Activated T-helper 1 cell treated with anti-CD3 and anti-CD28 coated beads, Interleukin-12 subunit alpha, Interleukin-12 subunit beta, Interleukin-2, Interleukin-4 antibody, amounts not matched to agents 30 ng/mL and 10 ng/mL and 1 ng/mL, durations not matched to agents 14 hours and 24 hours and 36 hours (primary cell): ENCODE measurements at regions not wholly inside any gene's neighbourhood (a gene's known extent, or its start where the extent isn't known, plus 50 kb on each side); places are given as distances from the start of the nearest gene placed in this dataset.

Source experiments
- DNase-seq: peaks from one replicate; pipeline ENCODE4 v3.0.0; 2021; ENCODE audit warnings: low spot score
- H3K27ac Mint-ChIP-seq: one replicate; pipeline ENCODE4 v1.8.0; 2021; ENCODE audit warnings: mild to moderate bottlenecking, mixed read lengths
- H3K27me3 Mint-ChIP-seq: one replicate; pipeline ENCODE4 v1.8.0; 2022; ENCODE audit warnings: mild to moderate bottlenecking, moderate library complexity, mixed read lengths; ENCODE audit not compliant: insufficient read depth
- H3K36me3 Mint-ChIP-seq: one replicate; pipeline ENCODE4 v1.8.0; 2021; ENCODE audit warnings: low read depth, mixed read lengths
- H3K4me1 Mint-ChIP-seq: one replicate; pipeline ENCODE4 v1.8.0; 2021; ENCODE audit warnings: low read depth, mixed read lengths
- H3K4me3 Mint-ChIP-seq: one replicate; pipeline ENCODE4 v1.8.0; 2021; ENCODE audit warnings: mild to moderate bottlenecking, moderate library complexity, mixed read lengths
- H3K9me3 Mint-ChIP-seq: one replicate; pipeline ENCODE4 v1.8.0; 2021; ENCODE audit warnings: mixed read lengths
- intact Hi-C: fragments of 100-400 bp; cut with micrococcal nuclease; formaldehyde crosslinking; loops from one replicate; pipeline ENCODE4 v1.15.1; 2024

GRCh38 chr17:77654296-77654695 lies 304.2 kb upstream of the TNRC6C start:
- H3K27ac Mint-ChIP-seq: no peak overlapping the region
- H3K36me3 Mint-ChIP-seq: no peaks in the 10 kb centered on the region
- intact Hi-C loops: no loop called here
- no peak overlapping the region for H3K4me3 Mint-ChIP-seq
- no peak for DNase-seq
- H3K9me3 Mint-ChIP-seq: no peaks in the 10 kb centered on the region
- H3K27me3 Mint-ChIP-seq: peaks cover 16% of the 10 kb centered on the region
- H3K4me1 Mint-ChIP-seq: peaks cover 3% of the 10 kb centered on the region

GRCh38 chr17:77654850-77655249 lies 303.7 kb upstream of the TNRC6C start:
- H3K27ac Mint-ChIP-seq: no peak overlapping the region
- intact Hi-C loops: no loop called here
- no peaks in the 10 kb centered on the region for H3K9me3 Mint-ChIP-seq
- no peaks in the 10 kb centered on the region for H3K36me3 Mint-ChIP-seq
- H3K27me3 Mint-ChIP-seq: peaks cover 16% of the 10 kb centered on the region
- DNase-seq: no peak
- no peaks in the 10 kb centered on the region for H3K4me1 Mint-ChIP-seq
- H3K4me3 Mint-ChIP-seq: no peak overlapping the region

GRCh38 chr17:77656054-77656453 lies 302.4 kb upstream of the TNRC6C start:
- no peaks in the 10 kb centered on the region for H3K9me3 Mint-ChIP-seq
- H3K36me3 Mint-ChIP-seq: no peaks in the 10 kb centered on the region
- intact Hi-C loops: no loop called here
- no peak for DNase-seq
- no peaks in the 10 kb centered on the region for H3K4me1 Mint-ChIP-seq
- H3K27ac Mint-ChIP-seq: no peak overlapping the region
- peaks cover 22% of the 10 kb centered on the region for H3K27me3 Mint-ChIP-seq
- no peak overlapping the region for H3K4me3 Mint-ChIP-seq

GRCh38 chr17:77657839-77658238 lies 300.7 kb upstream of the TNRC6C start:
- H3K9me3 Mint-ChIP-seq: no peaks in the 10 kb centered on the region
- H3K36me3 Mint-ChIP-seq: no peaks in the 10 kb centered on the region
- intact Hi-C loops: no loop called here
- no peak overlapping the region for H3K27ac Mint-ChIP-seq
- H3K4me3 Mint-ChIP-seq: no peak overlapping the region
- peaks cover 22% of the 10 kb centered on the region for H3K27me3 Mint-ChIP-seq
- no peak for DNase-seq
- no peaks in the 10 kb centered on the region for H3K4me1 Mint-ChIP-seq

- Mint-ChIP-seq H3K36me3 (no peaks in the 10 kb centered on the region), H3K4me1 (no peaks in the 10 kb centered on the region), H3K27ac (no peak overlapping the region), H3K9me3 (no peaks in the 10 kb centered on the region), H3K4me3 (no peak overlapping the region), H3K27me3 (peaks cover 20% of the 10 kb centered on the region)
- DNase-seq: no peak
- intact Hi-C loops: loop anchor here (10.0 kb wide), 1 partner anchor 1686 kb away; the partner anchor contains the start of genes ACOX1 and TEN1
These were observed 298.0 kb upstream of the TNRC6C start for GRCh38 chr17:77660524-77660923.

GRCh38 chr17:77662833-77663232 lies 295.7 kb upstream of the TNRC6C start:
- Mint-ChIP-seq H3K4me3 (no peak overlapping the region), H3K9me3 (peaks cover 5% of the 10 kb centered on the region), H3K27ac (no peak overlapping the region), H3K36me3 (peaks cover 5% of the 10 kb centered on the region), H3K4me1 (peaks cover 22% of the 10 kb centered on the region), H3K27me3 (peaks cover 12% of the 10 kb centered on the region)
- no peak for DNase-seq
- intact Hi-C loops: loop anchor here (10.0 kb wide), 1 partner anchor 1688 kb away; the partner anchor contains the start of genes ACOX1 and TEN1

- intact Hi-C loops: loop anchor here (10.0 kb wide), 1 partner anchor 1689 kb away; the partner anchor contains the start of genes ACOX1 and TEN1
- Mint-ChIP-seq H3K36me3 (peaks cover 14% of the 10 kb centered on the region), H3K4me3 (no peak overlapping the region), H3K9me3 (peaks cover 16% of the 10 kb centered on the region), H3K27me3 (peaks cover 5% of the 10 kb centered on the region), H3K27ac (no peak overlapping the region), H3K4me1 (peaks cover 31% of the 10 kb centered on the region)
- DNase-seq: no peak
These were observed 294.3 kb upstream of the TNRC6C start for GRCh38 chr17:77664097-77664729.

GRCh38 chr17:77665833-77666232 lies 292.7 kb upstream of the TNRC6C start:
- DNase-seq: no peak
- Mint-ChIP-seq H3K27ac (peak overlapping the region; percentile 97), H3K36me3 (peaks cover 22% of the 10 kb centered on the region), H3K4me1 (peaks cover 33% of the 10 kb centered on the region), H3K27me3 (no peaks in the 10 kb centered on the region), H3K4me3 (peak overlapping the region; percentile 88), H3K9me3 (peaks cover 20% of the 10 kb centered on the region)
- intact Hi-C loops: loop anchor here (1.0 to 10.0 kb wide), 5 partner anchors 21 to 1691 kb away; partner anchors contain the start of genes ACOX1 and TEN1

- peaks cover 20% of the 10 kb centered on the region for H3K9me3 Mint-ChIP-seq
- H3K27ac Mint-ChIP-seq: peak overlapping the region; percentile 97
- H3K27me3 Mint-ChIP-seq: no peaks in the 10 kb centered on the region
- H3K4me1 Mint-ChIP-seq: peaks cover 35% of the 10 kb centered on the region
- peak overlapping the region; percentile 88 for H3K4me3 Mint-ChIP-seq
- peak; percentile 6 for DNase-seq
- intact Hi-C loops: loop anchor here (1.0 to 10.0 kb wide), 5 partner anchors 21 to 1692 kb away; partner anchors contain the start of genes ACOX1 and TEN1
- peaks cover 25% of the 10 kb centered on the region for H3K36me3 Mint-ChIP-seq
These were observed 292.0 kb upstream of the TNRC6C start for GRCh38 chr17:77666462-77666861.

- Mint-ChIP-seq H3K27me3 (no peaks in the 10 kb centered on the region), H3K4me1 (peaks cover 35% of the 10 kb centered on the region), H3K4me3 (peak overlapping the region; percentile 88), H3K27ac (peak overlapping the region; percentile 97), H3K36me3 (peaks cover 30% of the 10 kb centered on the region), H3K9me3 (peaks cover 20% of the 10 kb centered on the region)
- intact Hi-C loops: loop anchor here (1.0 to 10.0 kb wide), 7 partner anchors 22 to 1692 kb away; partner anchors contain the start of genes ACOX1, TEN1 and TNRC6C
- peak; percentile 77 for DNase-seq
These were observed 291.6 kb upstream of the TNRC6C start for GRCh38 chr17:77666881-77667395.

- Mint-ChIP-seq H3K27me3 (no peaks in the 10 kb centered on the region), H3K9me3 (peaks cover 20% of the 10 kb centered on the region), H3K4me1 (peaks cover 35% of the 10 kb centered on the region), H3K36me3 (peaks cover 33% of the 10 kb centered on the region), H3K27ac (peak overlapping the region; percentile 97), H3K4me3 (peak overlapping the region; percentile 88)
- intact Hi-C loops: loop anchor here (1.0 to 10.0 kb wide), 6 partner anchors 33 to 1693 kb away; partner anchors contain the start of genes ACOX1, TEN1 and TNRC6C
- no peak for DNase-seq
These were observed 291.0 kb upstream of the TNRC6C start for GRCh38 chr17:77667478-77667877.

- Mint-ChIP-seq H3K27ac (peak overlapping the region; percentile 16), H3K4me3 (peak overlapping the region; percentile 62), H3K27me3 (no peaks in the 10 kb centered on the region), H3K4me1 (peaks cover 35% of the 10 kb centered on the region), H3K36me3 (peaks cover 37% of the 10 kb centered on the region), H3K9me3 (peaks cover 20% of the 10 kb centered on the region)
- intact Hi-C loops: loop anchor here (5.0 to 10.0 kb wide), 3 partner anchors 296 to 1694 kb away; partner anchors contain the start of genes ACOX1 and TEN1
- no peak for DNase-seq
These were observed 290.0 kb upstream of the TNRC6C start for GRCh38 chr17:77668518-77668917.

GRCh38 chr17:77670173-77670572 lies 288.3 kb upstream of the TNRC6C start:
- intact Hi-C loops: no loop called here

More at GRCh38 chr17:77670173-77670572, 288.3 kb upstream of the TNRC6C start:
- Mint-ChIP-seq H3K9me3 (peaks cover 20% of the 10 kb centered on the region), H3K4me1 (peaks cover 35% of the 10 kb centered on the region), H3K36me3 (peaks cover 43% of the 10 kb centered on the region), H3K4me3 (no peak overlapping the region), H3K27me3 (no peaks in the 10 kb centered on the region), H3K27ac (no peak overlapping the region)
- DNase-seq: no peak
